ENCODE measurements at regions not wholly inside any gene's neighbourhood (a gene's known extent, or its start where the extent isn't known, plus 50 kb on each side); places are given as distances from the start of the nearest gene placed in this dataset.
"Not testable (repeated sequence)": the region's sequence is repeated elsewhere in the genome, so short reads cannot be mapped to it uniquely, and the experiment has no call there.

GRCh38 chr12:68483592-68484383 is 126.9 kb upstream of the RAP1B start:
- Mint-ChIP-seq H3K4me3 (no peak overlapping the region), H3K27ac (peak overlapping the region; percentile 39), H3K27me3 (ENCODE audit: low read depth) (no peaks in the 10 kb centered on the region), H3K36me3 (ENCODE audit: low read depth) (peaks cover 4% of the 10 kb centered on the region), H3K9me3 (peaks cover 12% of the 10 kb centered on the region), H3K4me1 (ENCODE audit: low read depth) (peaks cover 37% of the 10 kb centered on the region)
- no peak for DNase-seq
- intact Hi-C loops (cut with micrococcal nuclease), result loop anchor here (5.0 kb wide), 1 partner anchor 324 kb away; the partner anchor contains the start of gene MDM2
- CTCF ChIA-PET, result interaction anchor here (1.0 kb wide), 1 partner anchor 61 kb away, joined by 4 read pairs; no protein-coding TSS in a partner anchor

DNA sequence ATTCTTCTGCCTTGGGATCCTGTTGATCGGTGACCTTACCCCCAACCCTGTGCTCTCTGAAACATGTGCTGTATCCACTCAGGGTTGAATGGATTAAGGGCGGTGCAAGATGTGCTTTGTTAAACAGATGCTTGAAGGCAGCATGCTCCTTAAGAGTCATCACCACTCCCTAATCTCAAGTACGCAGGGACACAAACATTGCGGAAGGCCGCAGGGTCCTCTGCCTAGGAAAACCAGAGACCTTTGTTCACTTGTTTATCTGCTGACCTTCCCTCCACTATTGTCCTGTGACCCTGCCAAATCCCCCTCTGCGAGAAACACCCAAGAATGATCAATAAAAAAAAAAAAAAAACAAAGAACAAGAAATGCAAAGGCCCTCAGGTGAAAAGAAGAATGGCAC is 126.1 kb upstream of the RAP1B start:
- H3K27me3 Mint-ChIP-seq (ENCODE audit: low read depth); H3K4me3 Mint-ChIP-seq; H3K36me3 Mint-ChIP-seq (ENCODE audit: low read depth); H3K27ac Mint-ChIP-seq; DNase-seq: not testable (repeated sequence)
- peaks cover 36% of the 10 kb centered on the region for H3K4me1 Mint-ChIP-seq (ENCODE audit: low read depth)
- CTCF ChIA-PET, result interaction anchor here (1.2 kb wide), 1 partner anchor 9 kb away, joined by 3 read pairs; no protein-coding TSS in a partner anchor
- peaks cover 12% of the 10 kb centered on the region for H3K9me3 Mint-ChIP-seq
- intact Hi-C loops (cut with micrococcal nuclease), result loop anchor here (5.0 kb wide), 1 partner anchor 323 kb away; the partner anchor contains the start of gene MDM2

GRCh38 chr12:68486449-68486848 is 124.2 kb upstream of the RAP1B start:
- CTCF ChIA-PET; DNase-seq; H3K9me3 Mint-ChIP-seq; H3K36me3 Mint-ChIP-seq (ENCODE audit: low read depth); intact Hi-C loops (cut with micrococcal nuclease); H3K27ac Mint-ChIP-seq; H3K4me3 Mint-ChIP-seq; H3K27me3 Mint-ChIP-seq (ENCODE audit: low read depth): not testable (repeated sequence)
- H3K4me1 Mint-ChIP-seq (ENCODE audit: low read depth), result peaks cover 33% of the 10 kb centered on the region

- peaks cover 21% of the 10 kb centered on the region for H3K4me1 Mint-ChIP-seq (ENCODE audit: low read depth)
- intact Hi-C loops (cut with micrococcal nuclease), result no loop called here
Observed at GRCh38 chr12:68487721-68488309, 122.9 kb upstream of the RAP1B start.

DNA sequence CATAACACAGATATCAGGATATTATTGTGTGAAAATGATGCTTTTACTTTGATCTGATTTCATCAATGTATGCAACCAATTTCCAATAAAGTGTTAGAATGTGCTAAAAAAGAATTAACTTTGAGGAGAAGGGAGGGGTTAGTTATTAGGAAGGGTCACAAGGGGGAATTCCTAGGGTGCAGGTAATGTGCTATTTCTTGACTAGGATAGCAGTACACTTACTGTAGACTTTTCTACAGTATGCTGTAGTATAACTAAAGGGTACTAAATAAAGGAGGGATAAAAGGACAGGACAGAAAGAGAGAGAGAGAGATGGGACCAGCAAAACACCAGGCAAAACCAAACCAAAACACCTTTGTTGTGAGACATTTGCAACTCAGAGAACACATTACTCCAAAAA is 121.4 kb upstream of the RAP1B start:
- DNase-seq, result no peak
- CTCF ChIA-PET, result no interaction called here
- H3K4me3 Mint-ChIP-seq, result no peak overlapping the region
- H3K36me3 Mint-ChIP-seq (ENCODE audit: low read depth), result no peaks in the 10 kb centered on the region
- intact Hi-C loops (cut with micrococcal nuclease), result no loop called here
- no peaks in the 10 kb centered on the region for H3K27me3 Mint-ChIP-seq (ENCODE audit: low read depth)
- no peak overlapping the region for H3K27ac Mint-ChIP-seq
- H3K9me3 Mint-ChIP-seq, result no peaks in the 10 kb centered on the region
- peaks cover 11% of the 10 kb centered on the region for H3K4me1 Mint-ChIP-seq (ENCODE audit: low read depth)

More at GRCh38 chr12:68487721-68488309, 122.9 kb upstream of the RAP1B start:
- no peak overlapping the region for H3K27ac Mint-ChIP-seq
- no peaks in the 10 kb centered on the region for H3K9me3 Mint-ChIP-seq
- peak overlapping the region; percentile 7 for H3K4me3 Mint-ChIP-seq
- CTCF ChIA-PET, result no interaction called here
- no peaks in the 10 kb centered on the region for H3K36me3 Mint-ChIP-seq (ENCODE audit: low read depth)
- DNase-seq, result no peak
- H3K27me3 Mint-ChIP-seq (ENCODE audit: low read depth), result no peaks in the 10 kb centered on the region

DNA sequence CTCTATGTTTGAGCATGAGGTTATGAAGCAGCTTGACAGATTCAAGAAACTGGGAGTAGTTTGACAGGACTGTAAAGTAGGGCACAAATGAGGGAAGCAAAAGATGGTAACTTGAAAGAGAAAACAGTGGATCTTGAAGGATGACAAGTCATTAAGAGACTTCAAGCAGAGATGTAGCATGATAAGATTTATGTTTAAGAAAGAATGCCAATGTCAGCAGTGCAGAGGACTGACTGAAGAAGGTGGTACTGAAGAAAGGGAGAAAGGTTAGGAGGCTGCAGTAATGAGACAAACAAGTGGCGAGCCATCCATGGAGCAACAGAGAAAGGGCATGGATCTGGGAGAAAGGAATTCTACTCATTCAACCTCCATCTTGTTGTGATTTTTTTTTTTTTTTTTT is 120.2 kb upstream of the RAP1B start:
- Mint-ChIP-seq H3K4me3 (no peak overlapping the region), H3K27ac (no peak overlapping the region), H3K4me1 (ENCODE audit: low read depth) (peaks cover 11% of the 10 kb centered on the region), H3K27me3 (ENCODE audit: low read depth) (no peaks in the 10 kb centered on the region), H3K9me3 (no peaks in the 10 kb centered on the region), H3K36me3 (ENCODE audit: low read depth) (no peaks in the 10 kb centered on the region)
- intact Hi-C loops (cut with micrococcal nuclease), result loop anchor here (10.0 kb wide), 1 partner anchor 574 kb away; no protein-coding TSS in a partner anchor
- no peak for DNase-seq
- CTCF ChIA-PET, result interaction anchor here (0.6 kb wide), 1 partner anchor 1343 kb away, joined by 3 read pairs; no protein-coding TSS in a partner anchor

DNA sequence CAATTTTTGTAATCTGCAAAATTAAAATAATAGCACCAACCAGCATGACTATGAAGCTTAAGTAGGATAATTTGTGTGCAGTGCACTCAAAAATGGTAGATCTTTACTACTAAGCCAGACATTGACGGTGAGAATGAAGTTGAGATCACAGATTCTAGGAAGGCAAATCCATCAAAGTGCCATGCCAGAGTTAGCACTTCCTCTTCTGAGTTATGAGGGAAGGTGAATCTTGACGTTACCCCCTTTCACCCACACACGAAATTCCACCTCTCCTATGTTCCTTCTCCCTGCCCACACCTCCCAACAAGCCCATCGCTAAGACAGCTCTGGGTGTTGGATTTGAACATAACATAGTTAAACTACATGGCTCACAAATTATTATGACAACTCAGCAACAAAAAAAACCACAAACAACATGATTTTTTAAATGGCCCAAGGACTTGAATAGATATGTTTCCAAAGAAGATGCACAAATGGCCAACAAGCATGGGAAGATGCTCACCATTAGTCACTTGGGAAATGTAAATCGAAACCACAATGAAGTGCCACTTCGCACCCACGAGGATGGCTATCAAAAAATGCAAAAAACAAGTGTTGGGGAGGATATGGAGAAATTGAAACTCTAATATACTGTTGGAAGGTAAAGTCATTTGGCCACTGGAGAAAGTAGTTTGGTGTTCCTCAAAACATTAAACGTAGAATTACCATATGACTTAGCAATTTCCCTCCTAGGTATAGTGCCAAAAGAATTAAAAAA is 119.3 kb upstream of the RAP1B start:
- H3K36me3 Mint-ChIP-seq (ENCODE audit: low read depth), result no peaks in the 10 kb centered on the region
- no peak overlapping the region for H3K27ac Mint-ChIP-seq
- no peak overlapping the region for H3K4me3 Mint-ChIP-seq
- CTCF ChIA-PET, result no interaction called here
- H3K9me3 Mint-ChIP-seq, result no peaks in the 10 kb centered on the region
- DNase-seq, result no peak
- peaks cover 15% of the 10 kb centered on the region for H3K4me1 Mint-ChIP-seq (ENCODE audit: low read depth)
- no peaks in the 10 kb centered on the region for H3K27me3 Mint-ChIP-seq (ENCODE audit: low read depth)
- intact Hi-C loops (cut with micrococcal nuclease), result loop anchor here (10.0 kb wide), 1 partner anchor 573 kb away; no protein-coding TSS in a partner anchor

DNA sequence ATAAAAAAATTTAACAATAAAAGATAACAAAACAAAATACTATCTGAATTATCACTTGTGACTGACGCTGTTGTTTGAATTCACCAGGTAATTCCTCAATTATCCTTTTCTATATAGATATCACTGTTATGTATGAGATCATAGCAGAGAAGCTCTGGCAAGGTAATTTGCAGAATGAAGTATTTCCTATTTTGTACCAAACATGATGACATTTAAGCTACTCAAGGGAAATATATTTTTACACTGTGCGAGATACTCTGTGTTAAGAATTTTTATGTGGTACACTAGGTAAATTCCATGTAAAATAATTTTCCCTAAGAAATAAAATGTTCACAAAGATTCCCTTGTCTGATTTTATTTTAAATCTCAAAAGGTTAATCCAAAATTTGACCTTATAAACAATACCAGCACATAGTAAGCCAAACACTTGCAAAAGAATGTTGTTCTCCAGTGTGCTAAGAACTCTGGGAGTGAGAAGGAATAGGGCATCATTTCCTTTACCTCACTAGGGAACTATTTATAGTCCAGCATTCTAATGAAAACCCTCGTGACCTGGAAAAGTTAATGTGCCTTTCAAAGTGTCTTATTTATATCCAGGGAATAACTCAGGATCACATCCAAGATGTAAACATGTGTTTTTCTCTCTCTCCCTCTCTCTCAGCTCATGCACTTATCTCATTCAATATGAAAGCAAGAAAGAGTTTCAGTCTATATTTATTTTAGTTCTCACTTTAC is 115.2 kb upstream of the RAP1B start:
- no peak overlapping the region for H3K4me3 Mint-ChIP-seq
- CTCF ChIA-PET, result interaction anchor here (0.7 kb wide), 1 partner anchor 111 kb away, joined by 3 read pairs; no protein-coding TSS in a partner anchor
- no peaks in the 10 kb centered on the region for H3K36me3 Mint-ChIP-seq (ENCODE audit: low read depth)
- H3K9me3 Mint-ChIP-seq, result no peaks in the 10 kb centered on the region
- no peak overlapping the region for H3K27ac Mint-ChIP-seq
- H3K4me1 Mint-ChIP-seq (ENCODE audit: low read depth), result peaks cover 35% of the 10 kb centered on the region
- DNase-seq, result no peak
- no peaks in the 10 kb centered on the region for H3K27me3 Mint-ChIP-seq (ENCODE audit: low read depth)
- intact Hi-C loops (cut with micrococcal nuclease), result loop anchor here (2.0 to 10.0 kb wide), 3 partner anchors 91 to 569 kb away; partner anchors contain the start of gene MDM2

DNA sequence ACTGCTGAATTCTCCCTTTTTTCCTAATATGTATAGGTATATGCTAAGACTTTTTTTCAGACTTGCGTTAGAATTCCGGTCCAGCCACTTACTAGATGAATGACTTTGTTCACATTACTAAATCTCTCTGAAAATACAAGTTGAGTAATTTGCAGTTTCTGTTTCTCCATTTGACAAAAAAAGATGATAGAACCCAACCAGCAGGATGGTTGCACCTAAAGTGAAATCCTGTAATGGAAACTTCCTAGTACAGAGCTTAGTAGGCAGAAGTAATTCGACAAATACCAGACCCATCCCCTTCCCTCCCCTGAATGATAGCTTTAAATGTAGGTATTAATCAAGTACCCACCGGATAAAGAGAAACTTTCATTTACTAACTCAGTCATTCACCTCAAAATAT is 113.6 kb upstream of the RAP1B start:
- no peaks in the 10 kb centered on the region for H3K36me3 Mint-ChIP-seq (ENCODE audit: low read depth)
- H3K9me3 Mint-ChIP-seq, result no peaks in the 10 kb centered on the region
- H3K27me3 Mint-ChIP-seq (ENCODE audit: low read depth), result no peaks in the 10 kb centered on the region
- intact Hi-C loops (cut with micrococcal nuclease), result loop anchor here (1.0 to 10.0 kb wide), 11 partner anchors 16 to 568 kb away; partner anchors contain the start of genes IFNG-AS1, MDM2 and RAP1B
- DNase-seq, result peak; percentile 15
- H3K4me3 Mint-ChIP-seq, result peak overlapping the region; percentile 35
- peak overlapping the region; percentile 80 for H3K27ac Mint-ChIP-seq
- CTCF ChIA-PET, result interaction anchor here (0.9 to 2.5 kb wide), 3 partner anchors 42 to 163 kb away, joined by 3 to 9 read pairs (median 5); no protein-coding TSS in a partner anchor
- H3K4me1 Mint-ChIP-seq (ENCODE audit: low read depth), result peaks cover 28% of the 10 kb centered on the region

DNA sequence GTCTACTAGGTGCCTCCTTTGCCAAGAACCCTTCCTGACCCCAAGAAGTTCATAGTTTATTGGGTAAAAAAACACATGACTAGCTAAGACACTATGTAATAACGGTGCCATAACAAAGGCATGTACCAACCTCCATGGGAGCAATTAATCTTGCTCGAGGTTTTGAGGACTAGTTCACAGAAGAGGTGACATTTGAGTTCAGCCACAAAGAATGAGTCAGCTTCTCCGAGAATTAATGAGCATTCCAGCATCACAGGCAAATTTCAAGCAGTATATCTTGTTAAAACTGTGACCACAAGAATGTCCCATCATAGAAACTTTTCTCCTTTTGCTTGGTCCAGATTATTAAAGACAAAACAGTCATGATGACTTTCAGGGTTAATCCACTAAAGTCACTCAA is 113.0 kb upstream of the RAP1B start:
- CTCF ChIA-PET, result interaction anchor here (0.9 to 2.5 kb wide), 2 partner anchors 41 to 115 kb away, joined by 3 to 9 read pairs; no protein-coding TSS in a partner anchor
- intact Hi-C loops (cut with micrococcal nuclease), result loop anchor here (1.0 to 10.0 kb wide), 11 partner anchors 16 to 567 kb away; partner anchors contain the start of genes IFNG-AS1, MDM2 and RAP1B
- H3K4me1 Mint-ChIP-seq (ENCODE audit: low read depth), result peaks cover 28% of the 10 kb centered on the region
- no peaks in the 10 kb centered on the region for H3K27me3 Mint-ChIP-seq (ENCODE audit: low read depth)
- no peaks in the 10 kb centered on the region for H3K36me3 Mint-ChIP-seq (ENCODE audit: low read depth)
- H3K4me3 Mint-ChIP-seq, result peak overlapping the region; percentile 35
- DNase-seq, result peak; percentile 17
- H3K9me3 Mint-ChIP-seq, result no peaks in the 10 kb centered on the region
- peak overlapping the region; percentile 80 for H3K27ac Mint-ChIP-seq

DNA sequence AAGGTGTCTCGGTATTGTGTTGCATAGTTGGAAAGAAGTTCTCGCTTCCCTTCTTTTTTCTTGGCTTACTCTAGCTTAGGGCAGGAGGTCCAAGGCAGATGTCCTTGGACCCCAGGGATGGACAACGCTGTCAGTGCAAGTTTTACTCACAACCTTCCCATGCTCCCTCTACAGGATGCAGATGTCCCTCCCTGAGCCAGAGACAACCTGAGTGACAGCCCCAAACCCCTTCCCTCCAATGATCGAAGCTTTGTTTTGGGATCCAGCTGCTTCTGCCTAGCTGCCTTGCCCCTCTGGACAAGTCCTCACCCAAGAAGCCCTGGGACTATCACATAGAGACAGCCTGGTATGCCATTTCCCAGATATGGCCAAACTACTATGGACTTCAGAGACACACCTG is 112.0 kb upstream of the RAP1B start:
- CTCF ChIA-PET, result interaction anchor here (0.6 to 2.5 kb wide), 3 partner anchors 40 to 486 kb away, joined by 3 to 9 read pairs (median 5); no protein-coding TSS in a partner anchor
- H3K9me3 Mint-ChIP-seq, result no peaks in the 10 kb centered on the region
- peaks cover 28% of the 10 kb centered on the region for H3K4me1 Mint-ChIP-seq (ENCODE audit: low read depth)
- intact Hi-C loops (cut with micrococcal nuclease), result loop anchor here (5.0 to 10.0 kb wide), 2 partner anchors 309 to 566 kb away; partner anchors contain the start of gene MDM2
- no peak for DNase-seq
- no peaks in the 10 kb centered on the region for H3K36me3 Mint-ChIP-seq (ENCODE audit: low read depth)
- H3K4me3 Mint-ChIP-seq, result no peak overlapping the region
- H3K27ac Mint-ChIP-seq, result no peak overlapping the region
- no peaks in the 10 kb centered on the region for H3K27me3 Mint-ChIP-seq (ENCODE audit: low read depth)
